KMS-11 (cell line): ENCODE measurements at regions not wholly inside any gene's neighbourhood (a gene's known extent, or its start where the extent isn't known, plus 50 kb on each side); places are given as distances from the start of the nearest gene placed in this dataset.

ENCODE experiments used
- H2AFZ ChIP-seq: fragments of 200-600 bp; sonication (generic); 2 replicates; pipeline ENCODE4 v1.6.1; 2016; ENCODE audit warnings: antibody characterized with exemption, mixed run types, low read depth
- H3K27ac ChIP-seq: fragments of 200-600 bp; sonication (generic); 2 replicates; pipeline ENCODE4 v1.6.1; 2016; ENCODE audit warnings: mild to moderate bottlenecking, mixed run types
- H3K27me3 ChIP-seq: fragments of 200-600 bp; sonication (generic); 2 replicates; pipeline ENCODE4 v1.6.1; 2017; ENCODE audit warnings: mild to moderate bottlenecking, low read depth, mixed run types, moderate library complexity; ENCODE audit not compliant: insufficient read depth
- H3K36me3 ChIP-seq: fragments of 200-600 bp; sonication (generic); 2 replicates; pipeline ENCODE4 v1.6.1; 2017; ENCODE audit warnings: mild to moderate bottlenecking, mixed run types; ENCODE audit not compliant: insufficient read depth
- H3K4me1 ChIP-seq: fragments of 200-600 bp; sonication (generic); 2 replicates; pipeline ENCODE4 v1.6.1; 2016; ENCODE audit warnings: mild to moderate bottlenecking, low read depth, mixed run types; ENCODE audit not compliant: poor library complexity, severe bottlenecking
- H3K4me2 ChIP-seq: fragments of 200-600 bp; sonication (generic); 2 replicates; pipeline ENCODE4 v1.7.0; 2016; ENCODE audit warnings: mild to moderate bottlenecking, mixed run types
- H3K4me3 ChIP-seq: fragments of 200-600 bp; sonication (generic); IDR thresholded peaks from 2 replicates; pipeline ENCODE4 v1.6.1; 2017; ENCODE audit warnings: low read depth, low read length, mixed read lengths; ENCODE audit not compliant: insufficient read depth
- H3K79me2 ChIP-seq: fragments of 200-600 bp; sonication (generic); 2 replicates; pipeline ENCODE4 v1.6.1; 2016; ENCODE audit warnings: low read depth, mixed run types; ENCODE audit not compliant: insufficient read depth
- H3K9ac ChIP-seq: fragments of 200-600 bp; sonication (generic); 2 replicates; pipeline ENCODE4 v1.6.1; 2016; ENCODE audit warnings: mild to moderate bottlenecking, mixed run types
- H4K20me1 ChIP-seq: fragments of 200-600 bp; sonication (generic); 2 replicates; pipeline ENCODE4 v1.6.1; 2016; ENCODE audit warnings: mild to moderate bottlenecking, mixed run types; ENCODE audit not compliant: insufficient read depth
- TF ChIP-seq, protein P1 (sequence below): fragments of 200-600 bp; sonication (generic); conservative IDR thresholded peaks from 2 replicates; pipeline ENCODE4 v1.6.1; 2017; ENCODE audit warnings: low read depth, mild to moderate bottlenecking, antibody characterized with exemption, low read length, moderate library complexity, mixed read lengths

DNA sequence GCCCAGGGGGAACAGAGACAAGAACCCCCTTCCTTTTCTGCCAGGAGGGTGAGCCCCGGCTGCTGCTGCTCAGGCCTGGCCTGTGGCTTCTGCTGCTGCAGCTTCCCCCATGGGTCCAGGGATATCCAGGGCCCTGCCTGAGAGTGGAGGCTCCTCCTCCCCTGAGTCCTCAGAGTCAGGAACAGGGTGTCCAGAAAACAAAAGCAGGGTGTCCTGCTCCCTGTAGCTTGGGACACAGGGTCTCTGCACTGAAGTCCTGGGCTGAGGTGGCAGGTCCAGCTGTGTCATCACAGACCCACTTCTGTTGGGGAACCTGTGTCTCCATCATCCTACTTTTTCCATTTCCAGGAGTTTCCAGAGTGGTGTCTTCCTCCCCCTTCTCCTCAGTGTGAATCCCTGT lies 76.1 kb downstream of the ZNF280B start:
- no peak overlapping the region for H2AFZ ChIP-seq
- no peaks in the 10 kb centered on the region for H4K20me1 ChIP-seq
- no peak overlapping the region for H3K27ac ChIP-seq
- no peak overlapping the region for H3K4me3 ChIP-seq
- H3K79me2 ChIP-seq, result no peaks in the 10 kb centered on the region
- no peaks in the 10 kb centered on the region for H3K27me3 ChIP-seq
- H3K36me3 ChIP-seq, result no peaks in the 10 kb centered on the region
- H3K4me1 ChIP-seq, result no peaks in the 10 kb centered on the region
- H3K4me2 ChIP-seq, result no peak overlapping the region
- no peak overlapping the region for H3K9ac ChIP-seq
- TF ChIP-seq, protein P1, sequence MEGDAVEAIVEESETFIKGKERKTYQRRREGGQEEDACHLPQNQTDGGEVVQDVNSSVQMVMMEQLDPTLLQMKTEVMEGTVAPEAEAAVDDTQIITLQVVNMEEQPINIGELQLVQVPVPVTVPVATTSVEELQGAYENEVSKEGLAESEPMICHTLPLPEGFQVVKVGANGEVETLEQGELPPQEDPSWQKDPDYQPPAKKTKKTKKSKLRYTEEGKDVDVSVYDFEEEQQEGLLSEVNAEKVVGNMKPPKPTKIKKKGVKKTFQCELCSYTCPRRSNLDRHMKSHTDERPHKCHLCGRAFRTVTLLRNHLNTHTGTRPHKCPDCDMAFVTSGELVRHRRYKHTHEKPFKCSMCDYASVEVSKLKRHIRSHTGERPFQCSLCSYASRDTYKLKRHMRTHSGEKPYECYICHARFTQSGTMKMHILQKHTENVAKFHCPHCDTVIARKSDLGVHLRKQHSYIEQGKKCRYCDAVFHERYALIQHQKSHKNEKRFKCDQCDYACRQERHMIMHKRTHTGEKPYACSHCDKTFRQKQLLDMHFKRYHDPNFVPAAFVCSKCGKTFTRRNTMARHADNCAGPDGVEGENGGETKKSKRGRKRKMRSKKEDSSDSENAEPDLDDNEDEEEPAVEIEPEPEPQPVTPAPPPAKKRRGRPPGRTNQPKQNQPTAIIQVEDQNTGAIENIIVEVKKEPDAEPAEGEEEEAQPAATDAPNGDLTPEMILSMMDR, result no peak

DNA sequence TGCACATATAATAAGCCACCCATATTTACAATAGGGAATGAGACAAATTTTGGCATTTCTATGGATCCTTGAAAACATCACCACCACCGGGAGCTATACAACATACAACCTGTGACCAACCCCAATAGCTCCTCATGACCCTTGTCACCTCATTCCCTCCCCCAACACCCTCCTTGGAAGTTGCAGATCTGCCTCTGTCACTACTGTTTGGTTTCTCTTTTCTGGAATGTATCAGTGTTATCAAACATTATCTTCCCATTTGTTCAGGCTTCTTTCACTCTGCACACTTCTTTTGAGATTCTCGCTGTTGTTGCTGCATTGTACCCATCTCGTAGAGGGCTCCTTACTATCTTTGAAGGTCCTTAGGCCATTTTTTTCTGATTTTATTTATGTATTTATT lies 75.6 kb downstream of the ZNF280B start:
- H3K4me1 ChIP-seq, result no peaks in the 10 kb centered on the region
- TF ChIP-seq, protein P1, result no peak
- H3K9ac ChIP-seq, result no peak overlapping the region
- H3K27ac ChIP-seq, result no peak overlapping the region
- no peaks in the 10 kb centered on the region for H3K79me2 ChIP-seq
- no peak overlapping the region for H2AFZ ChIP-seq
- H3K36me3 ChIP-seq, result no peaks in the 10 kb centered on the region
- H4K20me1 ChIP-seq, result no peaks in the 10 kb centered on the region
- H3K27me3 ChIP-seq, result no peaks in the 10 kb centered on the region
- no peak overlapping the region for H3K4me3 ChIP-seq
- H3K4me2 ChIP-seq, result no peak overlapping the region

DNA sequence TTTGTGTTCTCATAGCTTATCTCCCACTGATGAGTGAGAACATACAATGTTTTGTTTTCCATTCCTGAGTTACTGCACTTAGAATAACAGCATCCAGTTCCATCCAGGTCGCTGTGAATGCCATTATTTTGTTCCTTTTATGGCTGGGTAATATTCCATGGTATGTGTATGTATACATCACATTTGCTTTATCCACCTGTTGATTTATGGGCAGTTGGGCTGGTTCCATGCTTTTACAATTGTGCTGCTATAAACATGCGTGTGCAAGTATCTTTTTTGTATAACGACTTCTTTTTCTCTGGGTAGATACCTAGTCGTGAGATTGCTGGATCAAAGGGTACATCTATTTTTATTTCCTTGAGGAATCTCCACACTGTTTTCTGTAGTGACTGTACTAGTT lies 74.8 kb downstream of the ZNF280B start:
- Histone ChIP-seq H2AFZ (no peak overlapping the region), H3K79me2 (no peaks in the 10 kb centered on the region), H3K27ac (no peak overlapping the region), H3K36me3 (no peaks in the 10 kb centered on the region), H3K4me1 (no peaks in the 10 kb centered on the region), H3K4me2 (no peak overlapping the region), H4K20me1 (no peaks in the 10 kb centered on the region), H3K9ac (no peak overlapping the region), H3K4me3 (no peak overlapping the region), H3K27me3 (no peaks in the 10 kb centered on the region)
- TF ChIP-seq, protein P1, result no peak
